ENCODE measurements at regions not wholly inside any gene's neighbourhood (a gene's known extent, or its start where the extent isn't known, plus 50 kb on each side); places are given as distances from the start of the nearest gene placed in this dataset.
A peak's percentile ranks its signal among the peaks of the same experiment; 100 is the strongest.

DNA sequence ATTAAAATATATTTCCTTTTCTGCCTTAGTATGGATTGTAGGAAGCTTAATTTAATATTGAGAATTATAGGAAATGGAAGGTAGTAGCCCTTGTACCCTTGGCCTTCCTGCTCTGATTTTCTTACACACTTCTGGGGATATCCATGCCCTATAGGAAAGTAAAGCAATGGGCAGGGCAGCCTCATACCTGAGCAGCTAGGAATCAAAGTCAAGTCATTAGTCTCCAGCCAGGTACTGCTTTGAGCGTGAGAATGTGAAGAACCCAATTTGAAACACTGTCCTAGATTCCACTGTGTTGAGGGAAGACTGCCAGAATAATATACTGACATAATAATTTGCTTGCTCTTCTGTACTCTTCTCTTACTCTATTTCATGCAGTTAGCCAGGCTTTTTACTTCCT is 51.0 kb upstream of the L3MBTL3 start:
- DNase-seq, result no peak

DNA sequence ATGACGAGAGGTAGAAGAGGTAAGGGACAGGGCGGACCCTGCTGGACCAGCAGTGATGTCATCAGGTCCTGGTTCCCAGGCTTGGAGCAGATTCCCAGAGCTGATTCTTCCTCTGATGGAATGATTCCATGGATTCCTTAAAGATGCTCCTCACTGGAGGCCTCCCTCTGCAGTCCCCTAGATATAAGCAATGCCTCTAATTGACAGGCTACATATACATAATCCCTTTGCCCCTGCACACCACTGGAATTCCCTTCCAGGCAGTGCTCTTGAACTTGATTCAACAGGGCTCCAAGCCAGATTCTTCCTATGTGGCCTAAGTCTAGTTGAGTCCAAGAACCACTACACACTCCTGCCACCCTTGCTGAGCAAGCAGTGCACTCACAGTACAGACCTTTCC is 52.3 kb upstream of the L3MBTL3 start:
- no peak for DNase-seq

DNA sequence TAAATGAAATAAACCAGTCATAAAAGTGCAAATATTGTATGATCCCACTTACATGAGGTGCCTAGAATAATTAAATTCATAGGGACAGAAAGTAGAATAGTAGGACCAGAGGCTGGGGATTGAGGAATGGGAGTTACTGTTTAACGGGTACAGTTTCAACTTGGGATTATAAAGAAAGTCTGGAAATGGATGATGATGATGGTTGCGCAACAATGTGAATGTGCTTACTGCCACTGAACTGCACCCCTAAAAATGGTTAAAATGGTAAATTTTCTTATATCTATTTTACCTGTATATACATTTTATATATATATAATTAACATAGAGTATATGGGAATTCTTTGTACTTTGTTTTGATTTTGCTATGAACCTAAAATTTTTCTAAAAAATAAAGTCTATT is 53.3 kb upstream of the L3MBTL3 start:
- DNase-seq, result no peak

DNA sequence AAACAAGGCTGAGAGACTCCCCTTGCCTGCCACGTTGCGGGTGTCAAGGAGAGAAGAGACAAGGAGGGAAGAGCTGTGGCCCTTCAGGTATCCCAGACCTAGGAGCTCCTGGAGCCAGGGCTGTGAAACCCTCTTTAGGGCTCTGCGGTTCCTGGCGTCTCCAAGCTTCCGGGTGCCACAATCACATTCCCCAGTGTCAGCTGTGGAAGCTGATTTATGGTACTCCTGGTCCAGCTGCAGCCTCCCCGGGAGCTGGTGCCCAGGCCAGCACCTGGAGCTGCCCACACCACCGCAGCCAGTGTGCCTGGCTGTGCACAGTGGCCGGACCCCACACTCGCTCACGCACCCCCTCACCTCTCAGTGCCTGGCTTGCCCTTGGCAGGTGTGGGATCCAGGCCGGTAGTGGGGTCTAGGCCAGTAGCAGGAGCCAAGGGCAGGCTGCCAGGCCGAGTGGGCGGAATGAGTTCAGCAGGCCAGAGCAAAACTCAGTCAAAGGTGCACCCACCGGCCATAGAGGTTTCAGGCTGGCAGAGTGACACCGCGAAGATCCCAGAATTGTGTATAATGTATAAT is 58.9 kb upstream of the L3MBTL3 start:
- DNase-seq, result no peak

DNA sequence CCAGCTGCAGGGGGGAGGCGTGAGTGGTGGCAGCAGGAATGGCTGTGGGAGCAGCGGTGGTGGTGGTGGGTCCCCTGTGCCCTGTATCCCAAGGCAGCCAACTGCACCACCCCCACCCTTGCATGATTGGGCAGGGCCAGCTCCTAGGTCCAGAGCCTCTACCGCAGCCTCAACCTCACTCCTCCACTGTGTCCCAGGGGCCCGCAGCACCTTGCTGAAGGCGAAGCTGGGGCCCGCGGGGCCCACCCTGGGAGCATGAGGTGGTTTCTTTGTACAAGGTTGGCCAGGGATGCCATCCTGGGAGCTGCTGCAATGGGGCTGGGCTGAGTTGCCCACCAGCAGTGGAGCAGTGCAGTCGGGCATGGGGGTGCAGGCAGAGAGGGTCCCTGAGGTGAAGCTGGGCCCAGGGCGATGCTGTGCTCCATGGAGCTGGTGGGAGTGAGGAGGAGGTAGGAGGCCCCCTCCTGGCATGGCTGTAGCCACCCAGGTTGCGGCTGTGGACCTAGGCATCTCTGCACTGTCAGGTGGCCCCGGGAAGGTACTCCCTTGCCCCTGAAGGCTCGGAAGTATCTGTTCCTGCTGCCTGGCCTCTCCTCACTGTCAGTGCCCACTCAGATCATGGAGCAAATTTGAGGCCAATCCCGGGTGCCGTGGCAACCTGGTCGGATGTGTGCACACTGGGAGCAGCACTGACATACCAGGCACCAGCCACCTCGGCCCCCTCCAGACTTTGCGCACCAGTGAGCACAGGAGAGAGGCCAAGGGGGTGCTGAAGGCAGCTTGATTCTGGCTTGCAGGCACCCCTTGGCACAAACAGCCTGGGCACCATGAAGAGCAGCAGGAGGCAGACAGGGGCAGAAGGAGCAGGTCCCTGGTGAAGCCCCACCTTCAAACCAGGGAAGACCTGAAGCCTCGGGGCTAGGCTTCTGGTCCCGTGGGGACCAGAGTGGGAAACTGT is 60.2 kb upstream of the L3MBTL3 start:
- DNase-seq, result no peak

DNA sequence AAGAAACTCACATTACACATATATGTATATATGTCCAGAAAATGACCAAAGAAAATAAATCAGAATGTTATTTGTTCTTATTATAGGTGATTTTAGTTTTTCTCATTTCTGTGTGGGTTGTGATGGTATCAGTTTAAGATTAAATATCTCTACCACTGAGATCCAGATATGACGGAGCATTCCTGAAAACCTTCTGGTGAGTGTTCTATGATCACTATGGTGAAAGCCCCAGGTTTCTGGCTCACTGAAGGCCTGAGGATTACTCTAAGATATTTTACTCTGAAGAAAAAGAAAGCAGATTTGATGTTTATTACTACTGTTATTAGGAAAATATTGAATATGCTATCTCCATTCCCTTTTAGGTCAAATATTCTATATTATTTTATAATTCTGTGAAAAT is 62.8 kb upstream of the L3MBTL3 start:
- DNase-seq, result no peak

DNA sequence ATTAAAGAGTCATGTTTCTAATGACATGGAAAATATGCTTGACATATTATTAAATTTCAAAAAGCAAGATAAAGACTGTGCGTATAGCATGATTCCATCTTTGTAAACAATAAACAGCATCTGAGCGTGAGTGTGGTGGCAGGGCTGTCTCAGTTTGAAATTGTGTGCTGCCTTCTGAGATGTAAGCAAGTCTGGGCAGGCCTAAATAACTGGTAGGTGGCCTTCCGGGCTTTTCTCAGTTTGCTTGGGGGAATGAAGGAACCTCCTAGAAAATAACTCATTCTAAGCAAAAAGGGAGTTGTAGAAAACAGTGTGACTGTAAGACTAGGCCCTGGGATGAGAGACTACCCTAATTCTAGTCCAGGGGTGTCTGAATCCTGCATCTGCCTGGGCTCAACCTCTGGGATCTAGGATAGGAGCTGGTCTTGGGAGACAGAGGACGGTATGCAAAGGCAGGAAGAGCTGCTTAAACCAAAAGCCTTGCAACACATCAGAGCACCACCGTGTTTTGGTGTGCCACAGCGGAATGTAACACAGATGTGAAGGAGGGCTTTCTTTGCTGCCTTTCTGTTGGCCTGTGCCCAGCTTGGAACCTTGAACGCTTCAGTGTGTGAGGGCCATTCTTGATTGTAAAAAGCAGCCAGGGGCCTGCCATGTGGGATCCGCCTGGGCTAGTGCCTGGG is 63.5 kb upstream of the L3MBTL3 start:
- DNase-seq, result no peak

DNA sequence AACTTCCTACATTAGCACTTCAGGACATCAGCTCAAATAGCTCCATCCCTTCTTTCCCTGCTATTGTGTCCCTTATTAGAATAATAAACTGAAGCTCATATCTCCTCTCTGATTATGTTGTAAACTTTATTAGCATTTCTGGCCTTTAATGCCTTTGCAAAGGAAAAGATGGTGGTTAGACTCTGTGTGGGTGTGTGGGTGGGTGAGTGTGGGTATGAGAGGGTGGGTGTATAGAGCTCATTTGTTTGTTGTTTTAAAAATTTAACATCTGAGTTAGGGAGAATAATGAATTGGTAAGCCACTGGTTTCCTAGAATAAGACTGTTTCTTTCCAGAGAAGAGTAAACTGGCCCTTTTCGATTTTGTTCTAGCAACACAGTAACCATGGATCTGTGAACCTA is 70.6 kb upstream of the L3MBTL3 start:
- no peak for DNase-seq

DNA sequence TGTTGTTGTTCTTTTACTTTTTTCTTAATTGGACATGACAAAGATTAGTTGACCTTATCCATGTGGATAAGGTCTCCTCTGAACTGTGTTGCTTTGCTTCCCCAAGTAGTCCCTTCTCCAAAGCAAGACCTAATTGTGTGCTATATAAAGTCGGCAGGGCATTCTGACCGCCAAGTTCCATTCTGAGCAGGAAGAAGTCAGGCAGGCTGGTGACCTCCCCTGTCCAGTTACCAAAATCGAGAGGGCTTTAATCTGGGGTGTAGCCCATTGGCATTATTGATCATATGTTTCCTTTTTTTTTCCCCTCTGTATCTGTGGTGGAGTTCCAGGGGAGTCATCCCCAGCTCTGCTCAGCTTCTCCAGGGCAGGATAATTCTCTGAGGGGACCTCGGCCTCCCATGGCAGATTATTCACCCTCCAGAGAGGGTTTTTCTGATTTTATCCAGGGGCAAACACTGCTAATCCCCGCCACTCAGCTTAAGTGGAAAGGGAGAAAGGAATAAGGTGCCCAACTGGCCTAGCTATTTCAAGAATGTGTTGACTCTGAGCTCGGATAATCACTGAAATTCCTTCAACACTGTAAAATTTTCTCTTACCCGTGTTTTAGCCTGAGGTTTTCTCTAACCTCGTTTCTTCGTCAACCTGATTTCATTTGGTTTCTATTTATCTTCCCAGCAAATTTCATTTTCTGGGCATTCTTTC is 71.8 kb upstream of the L3MBTL3 start:
- DNase-seq, result no peak

DNA sequence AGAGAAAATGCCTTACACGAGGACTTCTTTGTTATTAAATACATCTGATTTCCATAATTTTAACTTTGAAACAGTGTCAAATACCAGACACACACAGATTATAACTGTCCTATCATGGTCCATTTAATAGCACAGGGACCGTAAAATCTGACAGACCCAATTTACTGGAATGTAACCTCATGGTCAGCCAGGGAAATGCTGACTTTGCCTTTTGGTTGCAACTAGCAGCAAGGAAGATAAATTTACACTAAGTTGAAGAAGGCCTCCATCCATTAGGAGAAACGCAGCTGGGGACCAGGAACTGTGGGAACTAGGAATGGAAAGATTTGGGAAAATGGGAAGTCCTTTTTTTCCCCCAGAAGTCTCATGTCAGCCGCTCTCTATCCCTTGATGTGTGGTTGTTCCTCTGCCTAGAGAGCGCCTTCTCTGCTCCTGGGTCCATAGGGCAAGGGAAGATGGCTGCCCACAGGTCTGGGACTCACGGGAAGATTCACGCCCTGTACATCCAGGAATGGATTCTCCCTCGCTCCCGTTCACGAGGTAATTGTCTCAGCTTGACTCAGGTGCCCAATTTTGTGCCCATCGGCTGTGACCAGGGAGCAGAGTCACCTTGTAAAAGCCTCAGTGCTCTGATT is 74.6 kb upstream of the L3MBTL3 start:
- DNase-seq, result no peak

DNA sequence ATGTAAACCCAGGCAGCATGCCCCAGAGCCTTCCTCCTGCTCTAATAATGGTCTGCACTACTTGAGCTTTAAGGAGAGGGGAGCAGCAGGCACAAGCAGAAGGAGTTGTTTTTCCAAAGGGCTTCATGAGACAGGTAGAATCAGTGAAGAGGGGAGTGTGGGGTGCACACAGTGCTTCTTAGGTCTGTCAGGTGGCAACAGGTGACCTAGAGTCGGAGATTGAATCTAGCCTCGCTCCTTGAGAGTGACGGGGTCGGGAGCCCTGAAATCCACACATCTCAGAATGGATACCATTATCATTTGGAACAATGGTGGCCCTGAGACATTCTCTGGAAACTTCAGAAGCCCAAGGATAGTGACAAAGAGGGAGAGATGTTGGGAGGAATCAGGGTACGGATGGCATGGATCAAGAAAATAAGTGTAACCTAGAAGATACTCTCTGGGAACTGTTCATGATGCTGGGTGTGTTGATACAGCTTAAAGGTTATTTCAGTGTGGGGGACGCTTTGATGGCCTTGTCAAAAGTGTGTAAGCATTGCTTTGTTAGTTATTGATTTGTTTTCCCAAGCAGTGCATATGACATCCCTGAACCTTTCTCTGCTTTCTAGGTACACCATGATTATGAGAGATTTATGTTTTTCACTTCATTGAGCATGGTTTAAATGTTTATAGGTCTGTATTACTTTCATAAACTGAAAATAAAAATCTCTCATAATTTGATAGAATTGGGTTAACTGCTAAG is 77.8 kb upstream of the L3MBTL3 start:
- no peak for DNase-seq

DNA sequence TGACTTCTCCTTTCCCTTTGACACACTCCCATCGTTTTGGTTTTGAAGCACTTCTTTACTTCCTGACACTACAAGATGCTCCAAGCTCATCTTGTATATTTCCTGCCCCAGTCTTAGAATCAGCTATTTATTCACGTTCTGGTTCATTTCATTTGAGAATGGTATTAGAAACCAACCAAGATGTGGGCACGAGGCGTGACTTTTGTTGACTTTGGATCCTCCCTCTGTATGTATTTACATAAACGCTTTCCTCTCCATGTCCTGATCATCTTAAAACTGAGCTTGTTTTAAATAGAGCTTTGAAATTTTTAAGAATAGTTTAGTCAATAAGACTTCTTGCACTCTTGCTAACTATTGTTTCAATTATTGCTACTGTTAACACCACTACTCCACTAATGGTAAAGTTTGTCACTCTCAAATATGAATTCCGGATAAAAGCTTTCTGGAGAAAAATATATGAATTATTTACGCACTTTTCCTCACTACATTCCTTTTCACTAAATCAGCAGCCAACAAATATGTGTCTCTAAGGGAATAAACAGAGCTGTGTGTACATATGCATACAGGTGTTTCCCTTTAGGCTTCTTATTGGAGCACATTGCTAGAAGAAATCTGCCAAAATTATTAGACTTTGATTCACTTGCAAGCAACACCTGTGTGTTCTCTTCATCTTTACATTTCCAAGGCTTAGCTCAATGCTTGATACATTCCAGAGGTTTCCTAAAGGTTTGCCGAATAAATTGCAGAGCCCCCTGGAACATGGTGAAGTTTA is 77.3 kb upstream of the TMEM244 start:
- DNase-seq, result no peak

DNA sequence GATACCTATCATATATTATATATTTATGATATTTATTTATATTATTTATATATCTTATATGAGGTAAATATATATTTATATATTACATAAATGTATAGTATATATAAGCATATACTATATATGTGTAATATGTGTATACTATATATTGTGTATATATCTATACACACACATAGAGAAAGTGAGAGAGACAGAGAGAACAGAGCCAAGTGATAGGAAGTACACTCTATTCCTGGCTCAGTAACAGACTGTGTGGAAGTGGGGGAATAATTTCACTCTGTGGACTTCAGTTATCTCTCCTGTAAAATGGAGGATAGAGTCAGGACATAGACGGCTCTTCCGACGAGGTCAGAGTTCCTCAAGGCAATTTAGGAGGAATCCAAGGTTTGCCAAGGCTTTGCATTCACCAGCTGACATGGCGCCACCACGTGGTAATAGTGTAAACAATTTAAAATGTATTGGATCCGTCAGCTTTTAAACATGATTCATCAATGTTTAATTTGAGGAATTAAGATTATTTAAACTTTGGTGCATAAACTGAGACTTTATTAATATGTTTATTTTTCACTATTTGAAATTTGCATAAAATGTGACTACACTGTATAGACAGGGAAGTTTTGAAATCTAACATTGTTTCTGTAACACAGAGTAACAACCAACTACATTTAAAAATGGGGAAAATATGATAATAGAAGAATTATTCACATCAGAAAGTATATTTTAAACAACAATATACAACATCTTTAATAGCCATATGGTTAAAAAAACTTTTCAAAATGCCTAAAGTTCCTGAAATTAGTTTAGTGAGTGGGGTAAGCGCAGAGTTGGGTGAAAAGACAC is 75.4 kb upstream of the TMEM244 start:
- peak; percentile 25 to 58 for DNase-seq

DNA sequence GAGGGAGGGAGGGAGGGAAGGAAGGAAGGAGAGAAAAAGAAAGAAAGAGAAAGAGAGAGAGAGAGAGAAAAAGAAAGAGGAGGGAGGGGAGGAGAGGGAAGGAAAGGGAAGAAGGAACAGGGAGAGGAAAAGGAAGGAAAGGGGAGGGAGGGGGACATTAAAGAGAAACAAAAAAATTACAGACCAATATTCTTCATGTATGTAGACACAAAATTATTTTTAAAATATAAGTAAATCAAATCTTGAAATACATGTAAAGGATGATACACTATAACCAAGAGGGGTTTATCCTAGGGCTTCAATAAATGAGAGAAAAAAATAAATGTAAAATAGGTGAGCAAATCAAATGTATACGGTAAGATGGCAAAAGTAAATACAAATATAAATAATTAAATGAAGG is 71.2 kb upstream of the TMEM244 start:
- no peak for DNase-seq

DNA sequence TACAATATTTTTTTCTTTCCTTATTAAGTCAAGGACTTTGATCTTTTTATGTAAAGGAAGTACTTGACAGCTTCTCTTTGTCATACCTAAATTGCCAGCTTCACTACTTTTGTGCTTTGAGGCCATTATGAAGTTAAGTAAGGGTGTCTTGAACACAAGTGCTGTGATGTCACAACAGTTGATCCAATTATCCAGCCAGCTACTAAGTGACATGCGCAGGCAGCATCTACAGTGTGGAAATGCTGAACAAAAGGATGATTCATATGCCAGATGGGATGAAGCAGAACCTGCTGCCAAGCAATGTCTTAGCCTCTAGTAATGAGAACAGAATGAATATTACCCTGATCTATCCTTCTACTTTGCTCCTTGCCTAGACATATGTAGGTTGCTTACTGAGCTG is 68.3 kb upstream of the TMEM244 start:
- DNase-seq, result no peak

DNA sequence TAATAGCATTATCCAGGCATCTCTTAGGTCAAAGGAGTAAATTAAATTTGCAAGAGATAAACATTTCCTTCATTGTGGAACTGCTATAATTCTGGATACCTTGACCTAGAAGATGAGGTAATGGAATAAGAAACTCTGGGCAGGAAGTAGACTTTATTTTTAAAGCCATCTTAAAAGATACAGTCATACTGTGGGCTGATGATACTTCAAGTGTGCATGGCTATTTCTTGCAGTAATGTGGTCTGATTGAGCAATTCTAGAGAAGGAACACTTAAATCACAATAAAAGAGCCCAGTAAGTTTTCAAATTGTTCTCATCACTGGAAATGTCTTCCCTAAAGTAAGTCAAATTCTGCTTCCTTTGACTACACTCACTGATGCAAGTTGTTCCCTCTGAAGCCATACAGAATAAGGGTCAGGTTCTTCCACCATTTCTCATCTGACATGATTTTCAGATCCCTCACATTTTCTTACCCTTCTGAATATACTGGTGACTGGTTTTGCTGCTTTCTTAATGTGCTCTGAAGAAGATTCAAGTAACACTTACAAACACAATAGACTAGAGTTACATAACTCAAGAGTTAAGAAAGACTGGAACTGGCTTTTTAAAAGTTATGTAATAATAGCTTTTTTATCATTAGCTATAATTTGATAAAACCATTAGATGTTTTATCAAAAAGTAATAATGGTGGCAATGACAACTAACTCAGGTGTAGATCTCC is 62.6 kb upstream of the TMEM244 start:
- DNase-seq, result no peak

DNA sequence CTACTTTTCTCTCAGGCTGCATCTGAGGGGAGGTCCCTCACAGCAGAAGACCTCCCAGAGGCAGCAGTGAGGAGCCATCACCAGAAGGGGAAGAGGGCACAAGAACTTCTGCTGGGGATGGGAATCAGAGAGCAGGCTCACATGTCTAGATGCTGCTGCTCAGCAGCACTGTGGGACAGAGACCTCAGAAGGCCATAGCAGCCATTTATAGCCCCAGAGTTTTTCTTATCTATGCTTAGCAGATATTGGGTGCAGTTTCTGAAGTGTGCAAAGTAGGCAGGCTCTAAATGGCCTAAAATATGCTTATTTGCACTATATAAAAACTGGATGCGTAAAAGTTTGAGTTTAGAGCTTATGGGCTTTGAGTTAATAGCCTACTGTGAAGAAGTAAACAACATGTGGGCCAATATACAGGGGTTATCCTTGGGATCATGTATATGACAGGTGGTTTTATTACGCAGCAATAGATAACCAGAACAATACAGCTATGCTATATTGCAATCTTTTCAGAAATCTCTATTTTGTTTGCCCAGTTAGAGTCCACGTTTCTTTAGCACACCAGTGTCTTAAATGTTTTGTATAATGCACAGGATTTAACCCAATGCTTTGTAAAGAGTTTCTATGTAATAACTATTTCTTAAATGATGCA is 60.2 kb upstream of the TMEM244 start:
- no peak for DNase-seq

DNA sequence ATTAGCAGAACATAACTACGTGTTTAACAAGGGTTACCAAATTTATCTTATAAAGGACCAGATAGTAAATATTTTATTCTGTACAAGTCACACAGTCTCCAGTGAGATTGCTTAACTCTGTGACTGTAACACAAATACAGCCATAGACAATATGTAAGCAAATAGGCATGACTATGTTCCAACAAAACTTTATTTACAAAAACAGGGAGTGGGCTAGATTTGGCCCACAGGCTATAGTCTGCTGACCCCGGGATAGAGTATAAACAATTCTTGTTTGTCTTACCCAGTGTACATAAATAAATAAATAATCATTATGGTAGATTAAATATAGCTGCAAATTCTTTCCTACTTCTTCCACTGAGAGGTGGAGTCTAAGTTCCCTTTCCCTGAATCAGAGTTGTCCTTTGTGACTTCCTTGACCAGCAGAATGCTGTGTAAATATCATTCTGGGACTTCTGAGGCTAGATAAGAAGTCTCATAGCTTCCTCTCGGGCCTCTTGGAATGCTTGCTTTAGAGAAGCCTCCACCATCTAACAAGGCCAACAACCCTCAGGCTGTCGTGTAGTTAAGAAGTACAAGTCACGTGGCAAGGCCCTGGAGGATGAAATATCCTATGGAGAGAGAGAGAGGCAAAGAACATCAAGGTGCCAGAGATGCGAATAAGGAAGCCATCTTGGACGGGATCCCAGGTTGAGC is 59.1 kb upstream of the TMEM244 start:
- no peak for DNase-seq
